ENCODE measurements at regions not wholly inside any gene's neighbourhood (a gene's known extent, or its start where the extent isn't known, plus 50 kb on each side); places are given as distances from the start of the nearest gene placed in this dataset.
"Not testable (repeated sequence)": the region's sequence is repeated elsewhere in the genome, so short reads cannot be mapped to it uniquely, and the experiment has no call there.

- DNase-seq (ENCODE audit: low read depth in 6 of 9, low spot score in 9 of 9); H3K27me3 ChIP-seq (ENCODE audit: control insufficient read depth in 2 of 2, insufficient read depth in 1 of 2, low read length in 1 of 2); H3K4me1 ChIP-seq (ENCODE audit: control insufficient read depth in 2 of 2, insufficient read depth in 2 of 2, low read length in 2 of 2); H3K4me3 ChIP-seq (ENCODE audit: low read length in 2 of 2); H3K9me3 ChIP-seq (ENCODE audit: control insufficient read depth in 2 of 2, insufficient read depth in 1 of 2, low read length in 1 of 2); H3K27ac ChIP-seq (ENCODE audit: low read depth in 1 of 2, low read length in 1 of 2); H3K36me3 ChIP-seq (ENCODE audit: control insufficient read depth in 2 of 2, insufficient read depth in 2 of 2, low read length in 1 of 2): not testable (repeated sequence)
- WGBS: 100% methylated on average over 1 of the region's 2 CpGs
Measured at GRCh38 chr1:83383107-83383506, 615.8 kb downstream of the TTLL7 start.

- not testable (repeated sequence) for H3K4me1 ChIP-seq (ENCODE audit: control insufficient read depth in 2 of 2, insufficient read depth in 2 of 2, low read length in 2 of 2); H3K27ac ChIP-seq (ENCODE audit: low read depth in 1 of 2, low read length in 1 of 2); DNase-seq (ENCODE audit: low read depth in 6 of 9, low spot score in 9 of 9); H3K36me3 ChIP-seq (ENCODE audit: control insufficient read depth in 2 of 2, insufficient read depth in 2 of 2, low read length in 1 of 2); H3K4me3 ChIP-seq (ENCODE audit: low read length in 2 of 2); H3K27me3 ChIP-seq (ENCODE audit: control insufficient read depth in 2 of 2, insufficient read depth in 1 of 2, low read length in 1 of 2); H3K9me3 ChIP-seq (ENCODE audit: control insufficient read depth in 2 of 2, insufficient read depth in 1 of 2, low read length in 1 of 2)
- WGBS: 98% methylated on average over 1 of the region's 1 CpG
Measured at GRCh38 chr1:83373018-83373417, 625.9 kb downstream of the TTLL7 start.

- not testable (repeated sequence) for H3K27me3 ChIP-seq (ENCODE audit: control insufficient read depth in 2 of 2, insufficient read depth in 1 of 2, low read length in 1 of 2); H3K36me3 ChIP-seq (ENCODE audit: control insufficient read depth in 2 of 2, insufficient read depth in 2 of 2, low read length in 1 of 2); H3K4me3 ChIP-seq (ENCODE audit: low read length in 2 of 2); H3K9me3 ChIP-seq (ENCODE audit: control insufficient read depth in 2 of 2, insufficient read depth in 1 of 2, low read length in 1 of 2); H3K4me1 ChIP-seq (ENCODE audit: control insufficient read depth in 2 of 2, insufficient read depth in 2 of 2, low read length in 2 of 2); DNase-seq (ENCODE audit: low read depth in 6 of 9, low spot score in 9 of 9); H3K27ac ChIP-seq (ENCODE audit: low read depth in 1 of 2, low read length in 1 of 2)
- 67% methylated on average over 3 of the region's 3 CpGs for WGBS
Measured at GRCh38 chr1:83369853-83370252, 629.1 kb downstream of the TTLL7 start.

GRCh38 chr1:83365320-83365719 lies 633.6 kb downstream of the TTLL7 start:
- DNase-seq (ENCODE audit: low read depth in 6 of 9, low spot score in 9 of 9); H3K27ac ChIP-seq (ENCODE audit: low read depth in 1 of 2, low read length in 1 of 2); H3K4me3 ChIP-seq (ENCODE audit: low read length in 2 of 2); H3K9me3 ChIP-seq (ENCODE audit: control insufficient read depth in 2 of 2, insufficient read depth in 1 of 2, low read length in 1 of 2); H3K36me3 ChIP-seq (ENCODE audit: control insufficient read depth in 2 of 2, insufficient read depth in 2 of 2, low read length in 1 of 2); H3K27me3 ChIP-seq (ENCODE audit: control insufficient read depth in 2 of 2, insufficient read depth in 1 of 2, low read length in 1 of 2); H3K4me1 ChIP-seq (ENCODE audit: control insufficient read depth in 2 of 2, insufficient read depth in 2 of 2, low read length in 2 of 2): not testable (repeated sequence)
- 97% methylated on average over 2 of the region's 2 CpGs for WGBS

GRCh38 chr1:83345375-83345774 lies 653.6 kb downstream of the TTLL7 start:
- H3K9me3 ChIP-seq (ENCODE audit: control insufficient read depth in 2 of 2, insufficient read depth in 1 of 2, low read length in 1 of 2); H3K27me3 ChIP-seq (ENCODE audit: control insufficient read depth in 2 of 2, insufficient read depth in 1 of 2, low read length in 1 of 2); DNase-seq (ENCODE audit: low read depth in 6 of 9, low spot score in 9 of 9); H3K4me3 ChIP-seq (ENCODE audit: low read length in 2 of 2); H3K36me3 ChIP-seq (ENCODE audit: control insufficient read depth in 2 of 2, insufficient read depth in 2 of 2, low read length in 1 of 2); H3K4me1 ChIP-seq (ENCODE audit: control insufficient read depth in 2 of 2, insufficient read depth in 2 of 2, low read length in 2 of 2); H3K27ac ChIP-seq (ENCODE audit: low read depth in 1 of 2, low read length in 1 of 2): not testable (repeated sequence)
- WGBS: 93% methylated on average over 3 of the region's 3 CpGs

- not testable (repeated sequence) for DNase-seq (ENCODE audit: low read depth in 6 of 9, low spot score in 9 of 9); H3K4me3 ChIP-seq (ENCODE audit: low read length in 2 of 2); H3K4me1 ChIP-seq (ENCODE audit: control insufficient read depth in 2 of 2, insufficient read depth in 2 of 2, low read length in 2 of 2); H3K9me3 ChIP-seq (ENCODE audit: control insufficient read depth in 2 of 2, insufficient read depth in 1 of 2, low read length in 1 of 2); H3K27ac ChIP-seq (ENCODE audit: low read depth in 1 of 2, low read length in 1 of 2); H3K36me3 ChIP-seq (ENCODE audit: control insufficient read depth in 2 of 2, insufficient read depth in 2 of 2, low read length in 1 of 2); H3K27me3 ChIP-seq (ENCODE audit: control insufficient read depth in 2 of 2, insufficient read depth in 1 of 2, low read length in 1 of 2)
- WGBS: 95% methylated on average over 6 of the region's 6 CpGs
Measured at GRCh38 chr1:83343767-83344166, 655.2 kb downstream of the TTLL7 start.

- H3K27ac ChIP-seq (ENCODE audit: low read depth in 1 of 2, low read length in 1 of 2); H3K4me1 ChIP-seq (ENCODE audit: control insufficient read depth in 2 of 2, insufficient read depth in 2 of 2, low read length in 2 of 2); H3K4me3 ChIP-seq (ENCODE audit: low read length in 2 of 2); H3K9me3 ChIP-seq (ENCODE audit: control insufficient read depth in 2 of 2, insufficient read depth in 1 of 2, low read length in 1 of 2); DNase-seq (ENCODE audit: low read depth in 6 of 9, low spot score in 9 of 9); H3K27me3 ChIP-seq (ENCODE audit: control insufficient read depth in 2 of 2, insufficient read depth in 1 of 2, low read length in 1 of 2); H3K36me3 ChIP-seq (ENCODE audit: control insufficient read depth in 2 of 2, insufficient read depth in 2 of 2, low read length in 1 of 2): not testable (repeated sequence)
Measured at GRCh38 chr1:83342995-83343394, 655.9 kb downstream of the TTLL7 start.

- H3K4me3 ChIP-seq (ENCODE audit: low read length in 2 of 2): not testable (repeated sequence)
Measured at GRCh38 chr1:83332308-83332707, 666.6 kb downstream of the TTLL7 start.

GRCh38 chr1:83318366-83318765 lies 680.6 kb downstream of the TTLL7 start:
- Histone ChIP-seq H3K27me3 (ENCODE audit: control insufficient read depth in 2 of 2, insufficient read depth in 1 of 2, low read length in 1 of 2) (no peaks in the 10 kb centered on the region), H3K36me3 (ENCODE audit: control insufficient read depth in 2 of 2, insufficient read depth in 2 of 2, low read length in 1 of 2) (no peaks in the 10 kb centered on the region), H3K27ac (ENCODE audit: low read depth in 1 of 2, low read length in 1 of 2) (no peak overlapping the region), H3K9me3 (ENCODE audit: control insufficient read depth in 2 of 2, insufficient read depth in 1 of 2, low read length in 1 of 2) (no peaks in the 10 kb centered on the region), H3K4me3 (ENCODE audit: low read length in 2 of 2) (no peak overlapping the region), H3K4me1 (ENCODE audit: control insufficient read depth in 2 of 2, insufficient read depth in 2 of 2, low read length in 2 of 2) (no peaks in the 10 kb centered on the region)
- DNase-seq (ENCODE audit: low read depth in 6 of 9, low spot score in 9 of 9): no peak
- WGBS: 91% methylated on average over 2 of the region's 2 CpGs

More at GRCh38 chr1:83332308-83332707, 666.6 kb downstream of the TTLL7 start:
- WGBS: no CpG with 5 or more reads among the region's 1 CpG
- H3K9me3 ChIP-seq (ENCODE audit: control insufficient read depth in 2 of 2, insufficient read depth in 1 of 2, low read length in 1 of 2); H3K4me1 ChIP-seq (ENCODE audit: control insufficient read depth in 2 of 2, insufficient read depth in 2 of 2, low read length in 2 of 2); DNase-seq (ENCODE audit: low read depth in 6 of 9, low spot score in 9 of 9); H3K27me3 ChIP-seq (ENCODE audit: control insufficient read depth in 2 of 2, insufficient read depth in 1 of 2, low read length in 1 of 2); H3K27ac ChIP-seq (ENCODE audit: low read depth in 1 of 2, low read length in 1 of 2); H3K36me3 ChIP-seq (ENCODE audit: control insufficient read depth in 2 of 2, insufficient read depth in 2 of 2, low read length in 1 of 2): not testable (repeated sequence)

- not testable (repeated sequence) for H3K36me3 ChIP-seq (ENCODE audit: control insufficient read depth in 2 of 2, insufficient read depth in 2 of 2, low read length in 1 of 2); H3K27me3 ChIP-seq (ENCODE audit: control insufficient read depth in 2 of 2, insufficient read depth in 1 of 2, low read length in 1 of 2); H3K9me3 ChIP-seq (ENCODE audit: control insufficient read depth in 2 of 2, insufficient read depth in 1 of 2, low read length in 1 of 2); H3K4me3 ChIP-seq (ENCODE audit: low read length in 2 of 2); H3K27ac ChIP-seq (ENCODE audit: low read depth in 1 of 2, low read length in 1 of 2); DNase-seq (ENCODE audit: low read depth in 6 of 9, low spot score in 9 of 9); H3K4me1 ChIP-seq (ENCODE audit: control insufficient read depth in 2 of 2, insufficient read depth in 2 of 2, low read length in 2 of 2)
- WGBS: 79% methylated on average over 1 of the region's 1 CpG
Measured at GRCh38 chr1:83315446-83315845, 683.5 kb downstream of the TTLL7 start.
